ENCODE measurements at regions not wholly inside any gene's neighbourhood (a gene's known extent, or its start where the extent isn't known, plus 50 kb on each side); places are given as distances from the start of the nearest gene placed in this dataset.
A peak's percentile ranks its signal among the peaks of the same experiment; 100 is the strongest.

DNA sequence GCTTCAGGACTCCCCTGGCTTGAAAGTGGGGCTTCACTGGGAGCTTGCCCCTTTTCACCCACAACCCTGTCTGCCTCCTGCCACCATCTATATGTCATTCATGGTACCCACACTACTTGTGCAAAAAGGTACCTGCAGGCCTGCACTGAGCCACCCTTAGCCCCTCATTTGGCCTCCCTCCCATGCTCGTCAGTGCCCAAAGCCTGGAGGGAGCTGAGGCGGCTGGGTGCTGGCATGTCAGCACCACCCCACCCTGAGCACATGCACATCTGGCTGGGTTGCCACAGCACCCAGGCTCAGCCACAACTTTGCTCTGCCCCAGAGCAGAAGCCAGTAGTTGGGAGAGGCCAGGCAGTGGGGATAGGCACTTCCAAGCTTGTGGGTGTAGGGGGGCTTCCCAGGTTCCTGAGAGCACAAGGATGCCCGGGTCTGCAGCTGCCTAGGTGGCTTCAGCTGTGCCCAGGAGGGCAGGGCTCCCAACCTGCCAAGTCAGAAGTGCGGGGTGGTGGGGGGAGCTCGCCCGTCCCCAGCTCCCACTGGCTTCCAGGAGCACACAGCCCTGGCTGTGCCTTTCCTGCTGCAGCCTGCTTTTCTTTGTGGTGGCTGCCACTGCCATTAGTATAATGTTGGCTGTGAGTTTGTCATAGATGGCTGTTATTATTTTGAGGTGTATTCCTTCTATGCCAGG, 1054.6 kb upstream of the EPHA6 start:
- Histone ChIP-seq H3K4me1 (ENCODE audit: insufficient read depth, low read length) (no peaks in the 10 kb centered on the region), H4K20me1 (ENCODE audit: insufficient read depth, low read length) (no peaks in the 10 kb centered on the region), H3K79me2 (ENCODE audit: insufficient read depth, low read length) (no peaks in the 10 kb centered on the region), H3K27ac (ENCODE audit: low read depth, low read length) (no peak overlapping the region), H3K9me3 (ENCODE audit: low read depth, low read length) (no peaks in the 10 kb centered on the region), H3K4me2 (ENCODE audit: insufficient read depth, low read length) (no peak overlapping the region), H2AFZ (ENCODE audit: low read length) (no peak overlapping the region), H3K4me3 (ENCODE audit: insufficient read depth, low read length) (no peak overlapping the region), H3K27me3 (ENCODE audit: insufficient read depth, low read length) (no peaks in the 10 kb centered on the region), H3K36me3 (ENCODE audit: insufficient read depth, low read length) (no peaks in the 10 kb centered on the region)
- no peak for TF ChIP-seq CTCF (IDR thresholded peaks at IDR 0.05; ENCODE audit: extremely low read depth, low read depth, low read length)
- DNase-seq (ENCODE audit: insufficient read length, low spot score, missing footprints) = peak; percentile 8

- H2AFZ ChIP-seq (ENCODE audit: low read length) = no peak overlapping the region
- no peaks in the 10 kb centered on the region for H3K79me2 ChIP-seq (ENCODE audit: insufficient read depth, low read length)
- no peaks in the 10 kb centered on the region for H3K27me3 ChIP-seq (ENCODE audit: insufficient read depth, low read length)
- H4K20me1 ChIP-seq (ENCODE audit: insufficient read depth, low read length) = no peaks in the 10 kb centered on the region
- no peak overlapping the region for H3K4me3 ChIP-seq (ENCODE audit: insufficient read depth, low read length)
- H3K36me3 ChIP-seq (ENCODE audit: insufficient read depth, low read length) = no peaks in the 10 kb centered on the region
- no peaks in the 10 kb centered on the region for H3K4me1 ChIP-seq (ENCODE audit: insufficient read depth, low read length)
- no peak for DNase-seq (ENCODE audit: insufficient read length, low spot score, missing footprints)
- no peak overlapping the region for H3K27ac ChIP-seq (ENCODE audit: low read depth, low read length)
- H3K4me2 ChIP-seq (ENCODE audit: insufficient read depth, low read length) = no peak overlapping the region
- H3K9me3 ChIP-seq (ENCODE audit: low read depth, low read length) = no peaks in the 10 kb centered on the region
- no peak for TF ChIP-seq CTCF (IDR thresholded peaks at IDR 0.05; ENCODE audit: extremely low read depth, low read depth, low read length)
These were observed 1038.8 kb upstream of the EPHA6 start for GRCh38 chr3:95775486-95776094.

DNA sequence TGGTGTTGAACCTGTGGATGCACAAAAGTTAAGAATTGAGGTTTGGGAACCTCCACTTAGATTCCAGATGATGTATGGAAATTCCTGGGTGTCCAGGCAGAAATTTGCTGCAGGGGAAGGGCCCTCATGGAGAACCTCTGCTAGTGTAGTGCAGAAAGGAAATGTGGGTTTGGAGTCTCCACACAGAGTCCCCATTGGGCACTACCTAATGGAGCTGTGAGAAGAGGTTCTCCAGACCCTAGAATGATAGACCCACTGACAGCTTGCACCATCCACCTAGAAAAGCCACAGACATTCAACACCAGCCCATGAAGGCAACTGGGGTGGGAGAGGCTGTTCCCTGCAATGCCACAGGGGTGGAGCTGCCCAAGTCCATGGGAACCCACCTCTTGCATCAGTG, 1032.8 kb upstream of the EPHA6 start:
- Histone ChIP-seq H3K36me3 (ENCODE audit: insufficient read depth, low read length) (no peaks in the 10 kb centered on the region), H2AFZ (ENCODE audit: low read length) (no peak overlapping the region), H3K4me2 (ENCODE audit: insufficient read depth, low read length) (no peak overlapping the region), H3K9me3 (ENCODE audit: low read depth, low read length) (no peaks in the 10 kb centered on the region), H3K27ac (ENCODE audit: low read depth, low read length) (no peak overlapping the region), H3K4me1 (ENCODE audit: insufficient read depth, low read length) (no peaks in the 10 kb centered on the region), H3K27me3 (ENCODE audit: insufficient read depth, low read length) (no peaks in the 10 kb centered on the region), H3K79me2 (ENCODE audit: insufficient read depth, low read length) (no peaks in the 10 kb centered on the region), H3K4me3 (ENCODE audit: insufficient read depth, low read length) (no peak overlapping the region), H4K20me1 (ENCODE audit: insufficient read depth, low read length) (no peaks in the 10 kb centered on the region)
- no peak for DNase-seq (ENCODE audit: insufficient read length, low spot score, missing footprints)
- TF ChIP-seq CTCF (IDR thresholded peaks at IDR 0.05; ENCODE audit: extremely low read depth, low read depth, low read length) = no peak

DNA sequence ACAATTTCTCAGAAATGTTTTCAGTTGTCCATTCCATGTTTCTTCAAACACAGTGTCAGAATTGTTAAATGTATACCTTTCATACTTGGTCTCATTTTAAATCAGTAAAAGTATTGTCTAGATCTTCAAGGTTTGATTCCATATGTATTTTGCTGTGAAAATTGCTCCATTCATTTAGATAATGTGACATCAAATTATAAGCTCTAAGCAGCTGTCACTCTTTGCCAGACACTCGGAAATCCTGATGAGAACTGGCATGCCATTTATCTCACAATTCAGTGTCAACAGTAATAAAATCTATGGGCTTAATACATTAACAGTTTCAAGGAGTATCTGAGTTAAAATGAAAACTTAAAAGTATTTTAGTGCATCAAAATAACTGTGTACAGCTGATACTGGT, 1025.3 kb upstream of the EPHA6 start:
- Histone ChIP-seq H2AFZ (ENCODE audit: low read length) (no peak overlapping the region), H3K4me1 (ENCODE audit: insufficient read depth, low read length) (no peaks in the 10 kb centered on the region), H3K36me3 (ENCODE audit: insufficient read depth, low read length) (no peaks in the 10 kb centered on the region), H3K27ac (ENCODE audit: low read depth, low read length) (no peak overlapping the region), H3K4me3 (ENCODE audit: insufficient read depth, low read length) (no peak overlapping the region), H3K79me2 (ENCODE audit: insufficient read depth, low read length) (no peaks in the 10 kb centered on the region), H3K27me3 (ENCODE audit: insufficient read depth, low read length) (no peaks in the 10 kb centered on the region), H3K4me2 (ENCODE audit: insufficient read depth, low read length) (no peak overlapping the region), H3K9me3 (ENCODE audit: low read depth, low read length) (no peaks in the 10 kb centered on the region), H4K20me1 (ENCODE audit: insufficient read depth, low read length) (no peaks in the 10 kb centered on the region)
- TF ChIP-seq CTCF (IDR thresholded peaks at IDR 0.05; ENCODE audit: extremely low read depth, low read depth, low read length) = no peak
- DNase-seq (ENCODE audit: insufficient read length, low spot score, missing footprints) = no peak

Measured in osteoblast (primary cell).